ENCODE measurements at regions not wholly inside any gene's neighbourhood (a gene's known extent, or its start where the extent isn't known, plus 50 kb on each side); places are given as distances from the start of the nearest gene placed in this dataset.

GRCh38 chr3:150308481-150309256 is 99.4 kb upstream of the TSC22D2 start:
- no peak overlapping the region for H3K4me3 ChIP-seq
- DNase-seq (ENCODE audit: low spot score in 2 of 2) = no peak
- H3K36me3 ChIP-seq = no peaks in the 10 kb centered on the region
- no peaks in the 10 kb centered on the region for H3K4me1 ChIP-seq
- no peak overlapping the region for H3K27ac ChIP-seq
- intact Hi-C loops (cut with DNase I; ENCODE audit: low total_unique reads) = loop anchor here (10.0 kb wide), 1 partner anchor 1116 kb away; no protein-coding TSS in a partner anchor
- no peaks in the 10 kb centered on the region for H3K27me3 ChIP-seq
- no peaks in the 10 kb centered on the region for H3K9me3 ChIP-seq
- TF ChIP-seq POLR2A (IDR thresholded peaks at IDR 0.05) = no peak
- TF ChIP-seq CTCF (IDR thresholded peaks at IDR 0.05) = no peak
- no peak for TF ChIP-seq POLR2AphosphoS5 (IDR thresholded peaks at IDR 0.05)

- DNase-seq (ENCODE audit: low spot score in 2 of 2) = no peak
- Histone ChIP-seq H3K4me1 (no peaks in the 10 kb centered on the region), H3K4me3 (no peak overlapping the region), H3K27ac (no peak overlapping the region), H3K9me3 (no peaks in the 10 kb centered on the region), H3K27me3 (no peaks in the 10 kb centered on the region), H3K36me3 (no peaks in the 10 kb centered on the region)
- TF ChIP-seq POLR2A (IDR thresholded peaks at IDR 0.05) (no peak), CTCF (IDR thresholded peaks at IDR 0.05) (no peak)
- intact Hi-C loops (cut with DNase I; ENCODE audit: low total_unique reads) = loop anchor here (10.0 kb wide), 1 partner anchor 1117 kb away; no protein-coding TSS in a partner anchor
These were observed 100.1 kb upstream of the TSC22D2 start for GRCh38 chr3:150308037-150308319.

- Histone ChIP-seq H3K4me1 (no peaks in the 10 kb centered on the region), H3K27ac (no peak overlapping the region), H3K36me3 (no peaks in the 10 kb centered on the region), H3K27me3 (no peaks in the 10 kb centered on the region), H3K4me3 (no peak overlapping the region), H3K9me3 (no peaks in the 10 kb centered on the region)
- TF ChIP-seq POLR2A (IDR thresholded peaks at IDR 0.05) (no peak), POLR2AphosphoS5 (IDR thresholded peaks at IDR 0.05) (no peak), CTCF (IDR thresholded peaks at IDR 0.05) (no peak)
- intact Hi-C loops (cut with DNase I; ENCODE audit: low total_unique reads) = loop anchor here (10.0 kb wide), 1 partner anchor 1117 kb away; no protein-coding TSS in a partner anchor
- DNase-seq (ENCODE audit: low spot score in 2 of 2) = no peak
These were observed 100.6 kb upstream of the TSC22D2 start for GRCh38 chr3:150307311-150308036.

GRCh38 chr3:150306906-150307305 is 101.2 kb upstream of the TSC22D2 start:
- Histone ChIP-seq H3K4me3 (no peak overlapping the region), H3K27ac (no peak overlapping the region), H3K4me1 (no peaks in the 10 kb centered on the region), H3K9me3 (no peaks in the 10 kb centered on the region), H3K36me3 (no peaks in the 10 kb centered on the region), H3K27me3 (no peaks in the 10 kb centered on the region)
- intact Hi-C loops (cut with DNase I; ENCODE audit: low total_unique reads) = loop anchor here (10.0 kb wide), 1 partner anchor 1118 kb away; no protein-coding TSS in a partner anchor
- DNase-seq (ENCODE audit: low spot score in 2 of 2) = no peak
- TF ChIP-seq POLR2AphosphoS5 (IDR thresholded peaks at IDR 0.05) (no peak), CTCF (IDR thresholded peaks at IDR 0.05) (no peak), POLR2A (IDR thresholded peaks at IDR 0.05) (no peak)

GRCh38 chr3:150306083-150306482 is 102.0 kb upstream of the TSC22D2 start:
- no peak for DNase-seq (ENCODE audit: low spot score in 2 of 2)
- TF ChIP-seq POLR2AphosphoS5 (IDR thresholded peaks at IDR 0.05) (no peak), CTCF (IDR thresholded peaks at IDR 0.05) (no peak), POLR2A (IDR thresholded peaks at IDR 0.05) (no peak)
- intact Hi-C loops (cut with DNase I; ENCODE audit: low total_unique reads) = loop anchor here (10.0 kb wide), 1 partner anchor 1119 kb away; no protein-coding TSS in a partner anchor
- Histone ChIP-seq H3K36me3 (no peaks in the 10 kb centered on the region), H3K27me3 (no peaks in the 10 kb centered on the region), H3K27ac (no peak overlapping the region), H3K9me3 (no peaks in the 10 kb centered on the region), H3K4me3 (no peak overlapping the region), H3K4me1 (no peaks in the 10 kb centered on the region)
